CD4-positive, alpha-beta T cell treated with Interleukin-15 for 1 hour (primary cell): ENCODE measurements at regions not wholly inside any gene's neighbourhood (a gene's known extent, or its start where the extent isn't known, plus 50 kb on each side); places are given as distances from the start of the nearest gene placed in this dataset.
"Not testable (repeated sequence)": the region's sequence is repeated elsewhere in the genome, so short reads cannot be mapped to it uniquely, and the experiment has no call there.

Experiments used
- DNase-seq: peaks from one replicate; pipeline ENCODE4 v3.0.0-alpha.2; 2020

- DNase-seq = no peak
These were observed 50.8 kb upstream of the BOD1L1 start for GRCh38 chr4:13678186-13678924.

- DNase-seq = no peak
These were observed 54.0 kb upstream of the BOD1L1 start for GRCh38 chr4:13681570-13681969.

GRCh38 chr4:13694256-13694655 is 66.7 kb upstream of the BOD1L1 start:
- DNase-seq = no peak

- DNase-seq = no peak
These were observed 70.8 kb upstream of the BOD1L1 start for GRCh38 chr4:13698296-13698695.

- DNase-seq = no peak
These were observed 72.7 kb upstream of the BOD1L1 start for GRCh38 chr4:13700021-13700857.

- not testable (repeated sequence) for DNase-seq
These were observed 73.3 kb upstream of the BOD1L1 start for GRCh38 chr4:13700858-13701140.

GRCh38 chr4:13701937-13702446 is 74.5 kb upstream of the BOD1L1 start:
- no peak for DNase-seq

GRCh38 chr4:13703096-13703495 is 75.6 kb upstream of the BOD1L1 start:
- DNase-seq = no peak

GRCh38 chr4:13704035-13704434 is 76.5 kb upstream of the BOD1L1 start:
- DNase-seq = no peak

- DNase-seq = no peak
These were observed 77.2 kb upstream of the BOD1L1 start for GRCh38 chr4:13704761-13705160.

- DNase-seq = no peak
These were observed 78.1 kb upstream of the BOD1L1 start for GRCh38 chr4:13705521-13706041.

- no peak for DNase-seq
These were observed 78.6 kb upstream of the BOD1L1 start for GRCh38 chr4:13706120-13706519.

GRCh38 chr4:13706716-13707115 is 79.2 kb upstream of the BOD1L1 start:
- DNase-seq = no peak

GRCh38 chr4:13710246-13710885 is 82.8 kb upstream of the BOD1L1 start:
- no peak for DNase-seq

GRCh38 chr4:13711233-13711785 is 83.8 kb upstream of the BOD1L1 start:
- DNase-seq = no peak

- DNase-seq = no peak
These were observed 94.4 kb upstream of the BOD1L1 start for GRCh38 chr4:13721894-13722293.

- DNase-seq = no peak
These were observed 95.1 kb upstream of the BOD1L1 start for GRCh38 chr4:13722649-13723048.

- no peak for DNase-seq
These were observed 101.2 kb upstream of the BOD1L1 start for GRCh38 chr4:13728761-13729160.

- DNase-seq = no peak
These were observed 103.5 kb upstream of the BOD1L1 start for GRCh38 chr4:13731019-13731418.

- no peak for DNase-seq
These were observed 106.3 kb upstream of the BOD1L1 start for GRCh38 chr4:13733817-13734216.

GRCh38 chr4:13750594-13750993 is 123.1 kb upstream of the BOD1L1 start:
- no peak for DNase-seq

- DNase-seq = not testable (repeated sequence)
These were observed 134.1 kb upstream of the BOD1L1 start for GRCh38 chr4:13761581-13761980.

- no peak for DNase-seq
These were observed 134.6 kb upstream of the BOD1L1 start for GRCh38 chr4:13762130-13762529.
